ENCODE measurements at regions not wholly inside any gene's neighbourhood (a gene's known extent, or its start where the extent isn't known, plus 50 kb on each side); places are given as distances from the start of the nearest gene placed in this dataset.

DNA sequence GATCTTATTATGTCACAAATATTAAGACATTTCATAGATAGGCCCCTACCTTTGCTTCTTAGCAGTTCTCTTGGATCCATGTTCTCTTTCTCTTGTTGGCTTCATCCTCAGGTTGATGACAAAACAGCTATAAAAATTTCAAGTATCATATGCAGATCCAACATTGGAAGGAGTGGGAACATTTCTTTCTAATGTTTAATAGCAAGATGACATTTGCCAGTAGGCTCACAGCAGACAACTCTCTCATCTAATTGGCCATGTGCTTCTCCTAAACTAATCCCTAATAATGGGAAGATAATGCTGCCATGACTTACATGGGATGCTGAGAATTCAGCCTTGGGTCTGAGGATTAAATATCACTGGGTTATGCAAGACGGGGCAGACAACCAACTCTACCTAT is 485.5 kb upstream of the SEMA6A start:
- TF ChIP-seq, protein P1, sequence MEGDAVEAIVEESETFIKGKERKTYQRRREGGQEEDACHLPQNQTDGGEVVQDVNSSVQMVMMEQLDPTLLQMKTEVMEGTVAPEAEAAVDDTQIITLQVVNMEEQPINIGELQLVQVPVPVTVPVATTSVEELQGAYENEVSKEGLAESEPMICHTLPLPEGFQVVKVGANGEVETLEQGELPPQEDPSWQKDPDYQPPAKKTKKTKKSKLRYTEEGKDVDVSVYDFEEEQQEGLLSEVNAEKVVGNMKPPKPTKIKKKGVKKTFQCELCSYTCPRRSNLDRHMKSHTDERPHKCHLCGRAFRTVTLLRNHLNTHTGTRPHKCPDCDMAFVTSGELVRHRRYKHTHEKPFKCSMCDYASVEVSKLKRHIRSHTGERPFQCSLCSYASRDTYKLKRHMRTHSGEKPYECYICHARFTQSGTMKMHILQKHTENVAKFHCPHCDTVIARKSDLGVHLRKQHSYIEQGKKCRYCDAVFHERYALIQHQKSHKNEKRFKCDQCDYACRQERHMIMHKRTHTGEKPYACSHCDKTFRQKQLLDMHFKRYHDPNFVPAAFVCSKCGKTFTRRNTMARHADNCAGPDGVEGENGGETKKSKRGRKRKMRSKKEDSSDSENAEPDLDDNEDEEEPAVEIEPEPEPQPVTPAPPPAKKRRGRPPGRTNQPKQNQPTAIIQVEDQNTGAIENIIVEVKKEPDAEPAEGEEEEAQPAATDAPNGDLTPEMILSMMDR (IDR thresholded peaks at IDR 0.05; ENCODE audit: poor library complexity, severe bottlenecking): no peak
- no peak for TF ChIP-seq POLR2AphosphoS5 (IDR thresholded peaks at IDR 0.05)
- TF ChIP-seq EZH2 (IDR thresholded peaks at IDR 0.05; ENCODE audit: borderline replicate concordance, insufficient read depth, low read length, poor library complexity, severe bottlenecking): no peak
- no peak for TF ChIP-seq EP300 (conservative IDR thresholded peaks at IDR 0.05; ENCODE audit: poor library complexity, severe bottlenecking)
- no peak for TF ChIP-seq MXI1 (conservative IDR thresholded peaks at IDR 0.05; ENCODE audit: poor library complexity, severe bottlenecking)
- TF ChIP-seq, protein P2, sequence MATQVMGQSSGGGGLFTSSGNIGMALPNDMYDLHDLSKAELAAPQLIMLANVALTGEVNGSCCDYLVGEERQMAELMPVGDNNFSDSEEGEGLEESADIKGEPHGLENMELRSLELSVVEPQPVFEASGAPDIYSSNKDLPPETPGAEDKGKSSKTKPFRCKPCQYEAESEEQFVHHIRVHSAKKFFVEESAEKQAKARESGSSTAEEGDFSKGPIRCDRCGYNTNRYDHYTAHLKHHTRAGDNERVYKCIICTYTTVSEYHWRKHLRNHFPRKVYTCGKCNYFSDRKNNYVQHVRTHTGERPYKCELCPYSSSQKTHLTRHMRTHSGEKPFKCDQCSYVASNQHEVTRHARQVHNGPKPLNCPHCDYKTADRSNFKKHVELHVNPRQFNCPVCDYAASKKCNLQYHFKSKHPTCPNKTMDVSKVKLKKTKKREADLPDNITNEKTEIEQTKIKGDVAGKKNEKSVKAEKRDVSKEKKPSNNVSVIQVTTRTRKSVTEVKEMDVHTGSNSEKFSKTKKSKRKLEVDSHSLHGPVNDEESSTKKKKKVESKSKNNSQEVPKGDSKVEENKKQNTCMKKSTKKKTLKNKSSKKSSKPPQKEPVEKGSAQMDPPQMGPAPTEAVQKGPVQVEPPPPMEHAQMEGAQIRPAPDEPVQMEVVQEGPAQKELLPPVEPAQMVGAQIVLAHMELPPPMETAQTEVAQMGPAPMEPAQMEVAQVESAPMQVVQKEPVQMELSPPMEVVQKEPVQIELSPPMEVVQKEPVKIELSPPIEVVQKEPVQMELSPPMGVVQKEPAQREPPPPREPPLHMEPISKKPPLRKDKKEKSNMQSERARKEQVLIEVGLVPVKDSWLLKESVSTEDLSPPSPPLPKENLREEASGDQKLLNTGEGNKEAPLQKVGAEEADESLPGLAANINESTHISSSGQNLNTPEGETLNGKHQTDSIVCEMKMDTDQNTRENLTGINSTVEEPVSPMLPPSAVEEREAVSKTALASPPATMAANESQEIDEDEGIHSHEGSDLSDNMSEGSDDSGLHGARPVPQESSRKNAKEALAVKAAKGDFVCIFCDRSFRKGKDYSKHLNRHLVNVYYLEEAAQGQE (IDR thresholded peaks at IDR 0.05; ENCODE audit: borderline replicate concordance): no peak
- TF ChIP-seq SMC3 (conservative IDR thresholded peaks at IDR 0.05; ENCODE audit: poor library complexity): no peak
